Endothelial cell of umbilical vein (primary cell): ENCODE measurements at regions not wholly inside any gene's neighbourhood (a gene's known extent, or its start where the extent isn't known, plus 50 kb on each side); places are given as distances from the start of the nearest gene placed in this dataset.

ENCODE experiments used
- BruUV-seq: library from RNA; stranded (reverse); fragments of 400-500 nt; replicated peaks from 2 replicates; lab custom pipeline; 2021; lab: Mats Ljungman, UMichigan
- CTCF ChIA-PET: fragments of 300-600, 350-600 bp; sonication (Branson Sonifier 250); formaldehyde crosslinking; loops from one replicate; lab custom pipeline; 2021; ENCODE audit warnings: antibody characterized with exemption, inconsistent platforms; lab: Charles Lee
- POLR2A ChIA-PET: fragments of 300-600, 350-600 bp; sonication (Branson Sonifier 250); formaldehyde crosslinking; loops from one replicate; lab custom pipeline; 2021; ENCODE audit warnings: antibody characterized with exemption, inconsistent platforms; lab: Charles Lee
- DNase-seq: peaks from one replicate; pipeline ENCODE4 v3.0.0-alpha.2; 2011; ENCODE audit warnings: low read depth, low spot score
- FAIRE-seq: peaks from 2 replicates; lab custom pipeline; 2011; peaks lifted over from hg19 to GRCh38; lab: Jason Lieb, UNC
- H2AFZ ChIP-seq: 2 replicates; pipeline ENCODE4 v1.6.0; 2012; ENCODE audit warnings: low read depth, low read length, control low read depth, inconsistent platforms
- H3K27ac ChIP-seq: 2 replicates; pipeline ENCODE4 v1.5.1; 2011; ENCODE audit warnings: low read depth, mild to moderate bottlenecking, control low read depth, low read length, moderate library complexity; ENCODE audit not compliant: insufficient read depth
- H3K27me3 ChIP-seq, 2 experiments: 2 replicates each; pipeline versions ENCODE4 v1.6.0 to v1.6.1; 2011; ENCODE audit warnings: low read length in 2 of 2, mixed read lengths in 1 of 2; ENCODE audit not compliant: control insufficient read depth in 2 of 2, insufficient read depth in 2 of 2
- H3K36me3 ChIP-seq, 2 experiments: 2 replicates in 1 of 2; 3 replicates in 1 of 2; pipeline ENCODE4 v1.5.1; 2011; ENCODE audit warnings: low read length in 2 of 2, mild to moderate bottlenecking in 1 of 2, moderate library complexity in 1 of 2; ENCODE audit not compliant: control insufficient read depth in 2 of 2, insufficient read depth in 2 of 2; ENCODE audit errors: extremely low read depth in 1 of 2
- H3K4me1 ChIP-seq: 3 replicates; pipeline ENCODE4 v1.5.1; 2011; ENCODE audit warnings: mild to moderate bottlenecking, low read length; ENCODE audit not compliant: control insufficient read depth, insufficient read depth; ENCODE audit errors: extremely low read depth
- H3K4me2 ChIP-seq: 2 replicates; pipeline ENCODE4 v1.6.1; 2011; ENCODE audit warnings: low read length, control low read depth, mixed read lengths; ENCODE audit not compliant: insufficient read depth
- H3K4me3 ChIP-seq, 3 experiments: fragments of 200-600 bp in 1 of 3; sonication (generic), shearing (Covaris generic) in 1 of 3; replicated peaks in 1 of 3; 2 replicates each; pipeline ENCODE4 v1.5.1; 2011 to 2016; ENCODE audit warnings: control low read depth in 3 of 3, low read length in 3 of 3, mild to moderate bottlenecking in 2 of 3, inconsistent platforms in 1 of 3, low read depth in 1 of 3, moderate library complexity in 1 of 3; ENCODE audit not compliant: insufficient read depth in 1 of 3
- H3K79me2 ChIP-seq: 2 replicates; pipeline ENCODE4 v1.6.0; 2012; ENCODE audit warnings: low read length, inconsistent platforms; ENCODE audit not compliant: control insufficient read depth, insufficient read depth
- H3K9ac ChIP-seq: replicated peaks from 2 replicates; pipeline ENCODE3; 2011; ENCODE audit warnings: low read length, control low read depth; ENCODE audit not compliant: insufficient read depth; ENCODE audit errors: extremely low read depth
- H3K9me1 ChIP-seq: replicated peaks from 3 replicates; pipeline ENCODE4 v1.6.0; 2011; ENCODE audit warnings: mild to moderate bottlenecking, low read length; ENCODE audit not compliant: control insufficient read depth, insufficient read depth; ENCODE audit errors: extremely low read depth
- H3K9me3 ChIP-seq: replicated peaks from 2 replicates; pipeline ENCODE4 v1.5.1; 2012; ENCODE audit warnings: low read length, inconsistent platforms; ENCODE audit not compliant: control insufficient read depth, insufficient read depth
- H4K20me1 ChIP-seq: replicated peaks from 2 replicates; pipeline ENCODE3; 2011; ENCODE audit warnings: mild to moderate bottlenecking, low read length; ENCODE audit not compliant: control insufficient read depth, insufficient read depth; ENCODE audit errors: extremely low read depth
- CTCF ChIP-seq, 2 donors: IDR thresholded peaks; 1 replicate in 1 of 2; 2 replicates in 1 of 2; pipeline ENCODE4 v1.5.1; 2011; ENCODE audit warnings: low read length in 2 of 2, mild to moderate bottlenecking in 2 of 2, moderate library complexity in 2 of 2, control low read depth in 1 of 2, inconsistent platforms in 1 of 2, low read depth in 1 of 2; ENCODE audit not compliant: insufficient read depth in 1 of 2; ENCODE audit errors: extremely low read depth in 1 of 2
- EZH2 ChIP-seq: IDR thresholded peaks from 2 replicates; pipeline ENCODE4 v1.6.1; 2012; ENCODE audit warnings: borderline replicate concordance, low read depth, mild to moderate bottlenecking, moderate library complexity, low read length, inconsistent platforms; ENCODE audit not compliant: severe bottlenecking
- FOS ChIP-seq: IDR thresholded peaks from 2 replicates; pipeline ENCODE4 v1.6.1; 2011; ENCODE audit warnings: mild to moderate bottlenecking, low read length, moderate library complexity, borderline replicate concordance; ENCODE audit not compliant: insufficient read depth
- GATA2 ChIP-seq: IDR thresholded peaks from 2 replicates; pipeline ENCODE4 v1.7.0; 2011; ENCODE audit warnings: low read depth, mild to moderate bottlenecking, moderate library complexity, mixed read lengths, low read length; ENCODE audit not compliant: insufficient read length, insufficient read depth
- JUN ChIP-seq: IDR thresholded peaks from 2 replicates; pipeline ENCODE4 v1.6.1; 2011; ENCODE audit warnings: borderline replicate concordance, low read depth; ENCODE audit not compliant: insufficient read length, insufficient read depth
- MAX ChIP-seq: IDR thresholded peaks from 2 replicates; pipeline ENCODE4 v1.6.1; 2011; ENCODE audit not compliant: insufficient read depth, insufficient read length
- MYC ChIP-seq: IDR thresholded peaks from one replicate; pipeline ENCODE4 v1.6.1; 2011; ENCODE audit warnings: mild to moderate bottlenecking, low read depth, low read length
- POLR2A ChIP-seq: IDR thresholded peaks from 2 replicates; pipeline ENCODE4 v1.6.1; 2012; ENCODE audit warnings: low read depth, mild to moderate bottlenecking, control low read depth, low read length
- POLR2AphosphoS5 ChIP-seq: IDR thresholded peaks from 2 replicates; pipeline ENCODE4 v1.6.1; 2012; ENCODE audit warnings: low read depth, mild to moderate bottlenecking, control low read depth, low read length, moderate library complexity; ENCODE audit not compliant: insufficient read depth
- dilution Hi-C: fragments of 300-500 bp; cut with MboI; formaldehyde crosslinking; loops from one replicate; pipeline ENCODE4 v1.15.0; 2019; ENCODE audit warnings: low sequenced_read_pairs; ENCODE audit not compliant: extremely low pct_ligation_motif_present
- intact Hi-C: fragments of 100-400 bp; cut with micrococcal nuclease; formaldehyde crosslinking; loops from one replicate; pipeline ENCODE4 v1.10.0; 2022

- BruUV-seq: no TSS peak
- Histone ChIP-seq H3K4me1 (no peaks in the 10 kb centered on the region), H4K20me1 (no peaks in the 10 kb centered on the region), H3K4me2 (no peak overlapping the region), H2AFZ (no peak overlapping the region), H3K27me3 (no peaks in the 10 kb centered on the region), H3K79me2 (no peaks in the 10 kb centered on the region), H3K9me1 (no peaks in the 10 kb centered on the region), H3K9me3 (no peaks in the 10 kb centered on the region), H3K27ac (no peak overlapping the region), H3K4me3 (no peak overlapping the region), H3K36me3 (no peaks in the 10 kb centered on the region), H3K9ac (no peak overlapping the region)
- no peak for FAIRE-seq
- intact Hi-C loops: no loop called here
- ChIA-PET POLR2A (no interaction called here), CTCF (no interaction called here)
- dilution Hi-C loops: no loop called here
- TF ChIP-seq JUN (no peak), POLR2A (no peak), GATA2 (no peak), CTCF (IDR thresholded peaks at IDR 0.05; ENCODE audit: extremely low read depth in 1 of 2, insufficient read depth in 1 of 2, low read depth in 1 of 2, low read length in 2 of 2) (no peak), POLR2AphosphoS5 (no peak), MAX (no peak), MYC (no peak), FOS (no peak), EZH2 (no peak)
- no peak for DNase-seq
These were observed 147.8 kb upstream of the CCNH start for GRCh38 chr5:87560528-87560927.
